ENCODE measurements at regions not wholly inside any gene's neighbourhood (a gene's known extent, or its start where the extent isn't known, plus 50 kb on each side); places are given as distances from the start of the nearest gene placed in this dataset.
"Not testable (repeated sequence)": the region's sequence is repeated elsewhere in the genome, so short reads cannot be mapped to it uniquely, and the experiment has no call there.

DNA sequence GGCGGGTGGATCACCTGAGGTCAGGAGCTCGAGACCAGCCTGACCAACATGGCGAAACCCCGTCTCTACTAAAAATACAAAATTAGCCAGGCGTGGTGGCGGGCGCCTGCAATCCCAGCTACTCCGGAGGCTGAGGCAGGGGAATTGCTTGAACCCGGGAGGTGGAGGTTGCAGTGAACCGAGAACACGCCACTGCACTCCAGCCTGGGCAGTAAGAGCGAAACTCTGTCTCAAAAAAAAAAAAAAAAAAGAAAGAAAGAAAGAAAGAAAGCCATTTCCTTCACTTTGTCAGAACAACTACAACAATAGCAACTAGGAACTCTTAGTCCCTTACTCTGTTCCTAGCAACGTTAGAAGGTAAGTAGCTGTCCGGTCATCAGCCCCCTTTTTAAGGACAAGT is 222.9 kb upstream of the JARID2 start:
- TF ChIP-seq ZNF207 (IDR thresholded peaks at IDR 0.05; ENCODE audit: borderline replicate concordance) (peak; percentile 14; the same call in 1 of the 2 replicates), CEBPB (IDR thresholded peaks at IDR 0.05; ENCODE audit: borderline replicate concordance in 1 of 2, low read depth in 2 of 2, low read length in 2 of 2) (0 out of 4 replicates have a peak, but pooled peaks of 1 of the 2 experiments have one; percentile 27), BHLHE40 (IDR thresholded peaks at IDR 0.05; ENCODE audit: borderline replicate concordance in 1 of 2, low read depth in 2 of 2, low read length in 1 of 2) (0 out of 4 replicates have a peak, but pooled peaks of 1 of the 2 experiments have one; percentile 33), ZNF384 (IDR thresholded peaks at IDR 0.05; ENCODE audit: borderline replicate concordance, low read depth, low read length) (peak; percentile 39; the same call in 1 of the 2 replicates)
- TF ChIP-seq, protein P1, sequence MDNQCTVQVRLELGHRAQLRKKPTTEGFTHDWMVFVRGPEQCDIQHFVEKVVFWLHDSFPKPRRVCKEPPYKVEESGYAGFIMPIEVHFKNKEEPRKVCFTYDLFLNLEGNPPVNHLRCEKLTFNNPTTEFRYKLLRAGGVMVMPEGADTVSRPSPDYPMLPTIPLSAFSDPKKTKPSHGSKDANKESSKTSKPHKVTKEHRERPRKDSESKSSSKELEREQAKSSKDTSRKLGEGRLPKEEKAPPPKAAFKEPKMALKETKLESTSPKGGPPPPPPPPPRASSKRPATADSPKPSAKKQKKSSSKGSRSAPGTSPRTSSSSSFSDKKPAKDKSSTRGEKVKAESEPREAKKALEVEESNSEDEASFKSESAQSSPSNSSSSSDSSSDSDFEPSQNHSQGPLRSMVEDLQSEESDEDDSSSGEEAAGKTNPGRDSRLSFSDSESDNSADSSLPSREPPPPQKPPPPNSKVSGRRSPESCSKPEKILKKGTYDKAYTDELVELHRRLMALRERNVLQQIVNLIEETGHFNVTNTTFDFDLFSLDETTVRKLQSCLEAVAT (IDR thresholded peaks at IDR 0.05) = 0 out of 2 replicates have a peak, but pooled peaks have one; percentile 28
- DNase-seq (ENCODE audit: low read depth, low spot score); H3K36me3 ChIP-seq (ENCODE audit: control insufficient read depth in 2 of 2, insufficient read depth in 2 of 2, low read length in 1 of 2); H3K9me3 ChIP-seq (replicated peaks; ENCODE audit: control insufficient read depth, insufficient read depth, low read length); H3K27me3 ChIP-seq (replicated peaks in 1 of 2; ENCODE audit: control insufficient read depth in 2 of 2, insufficient read depth in 2 of 2, low read length in 1 of 2); H4K20me1 ChIP-seq (ENCODE audit: control insufficient read depth, insufficient read depth); H3K9ac ChIP-seq (ENCODE audit: control insufficient read depth, insufficient read depth, low read length); in situ Hi-C loops (cut with MboI); H3K4me1 ChIP-seq (ENCODE audit: control insufficient read depth, insufficient read depth, low read length); BruUV-seq (replicated peaks); intact Hi-C loops (cut with micrococcal nuclease; ENCODE audit: unreplicated experiment); H3K79me2 ChIP-seq (ENCODE audit: control insufficient read depth, insufficient read depth, low read length); POLR2A ChIA-PET: not testable (repeated sequence)
- FAIRE-seq (peak; percentile 70), ATAC-seq (peak; percentile 67)
- Histone ChIP-seq H3K27ac (ENCODE audit: control insufficient read depth, insufficient read depth) (peak overlapping the region; percentile 64), H3K4me3 (peak overlapping the region; percentile 43; the same call in 1 of the 2 replicates), H3K4me2 (ENCODE audit: control insufficient read depth, insufficient read depth) (peak overlapping the region; percentile 48), H2AFZ (ENCODE audit: control insufficient read depth, low read depth, low read length) (peak overlapping the region; percentile 53)
- ChIA-PET CTCF (interaction anchor here (0.9 to 1.7 kb wide), 3 partner anchors 12 to 284 kb away, joined by 3 to 5 read pairs (median 3); no protein-coding TSS in a partner anchor), SMC1A (ENCODE audit: uncharacterized antibody, unreplicated experiment) (interaction anchor here (0.7 to 2.9 kb wide), 6 partner anchors 19 to 220 kb away, joined by 3 to 17 read pairs (median 3); no protein-coding TSS in a partner anchor), RAD21 (ENCODE audit: unreplicated experiment) (interaction anchor here (0.7 to 1.8 kb wide), 11 partner anchors 48 to 1568 kb away, joined by 3 to 11 read pairs (median 4); partner anchors contain the start of gene JARID2)
- 0% methylated on average over 14 of the region's 14 CpGs for WGBS (ENCODE audit: insufficient coverage, insufficient replicate concordance, low lambda C conversion rate, missing lambda C conversion rate)

All from GM12878 (cell line).